Muscle of arm (tissue), 1 donor: ENCODE measurements at regions not wholly inside any gene's neighbourhood (a gene's known extent, or its start where the extent isn't known, plus 50 kb on each side); places are given as distances from the start of the nearest gene placed in this dataset.

Experiments used
- DNase-seq: peaks from one replicate; pipeline ENCODE4 v3.0.0-alpha.2; 2013

- no peak for DNase-seq
Measured at GRCh38 chr1:5525597-5526384, 466.4 kb downstream of the NPHP4 start.

GRCh38 chr1:5522531-5523145 is 469.6 kb downstream of the NPHP4 start:
- DNase-seq: no peak

- DNase-seq: no peak
Measured at GRCh38 chr1:5519366-5520135, 472.7 kb downstream of the NPHP4 start.

- no peak for DNase-seq
Measured at GRCh38 chr1:5516756-5517155, 475.5 kb downstream of the NPHP4 start.

- no peak for DNase-seq
Measured at GRCh38 chr1:5515501-5515900, 476.7 kb downstream of the NPHP4 start.

GRCh38 chr1:5514527-5515183 is 477.6 kb downstream of the NPHP4 start:
- peak; percentile 64 for DNase-seq

- no peak for DNase-seq
Measured at GRCh38 chr1:5513846-5514526, 478.2 kb downstream of the NPHP4 start.

- no peak for DNase-seq
Measured at GRCh38 chr1:5513179-5513578, 479.0 kb downstream of the NPHP4 start.

GRCh38 chr1:5511381-5512097 is 480.7 kb downstream of the NPHP4 start:
- no peak for DNase-seq

- DNase-seq: peak; percentile 48
Measured at GRCh38 chr1:5509664-5510452, 482.4 kb downstream of the NPHP4 start.

- DNase-seq: no peak
Measured at GRCh38 chr1:5508669-5509330, 483.4 kb downstream of the NPHP4 start.

GRCh38 chr1:5507340-5507739 is 484.9 kb downstream of the NPHP4 start:
- DNase-seq: no peak

GRCh38 chr1:5506634-5507033 is 485.6 kb downstream of the NPHP4 start:
- DNase-seq: no peak

GRCh38 chr1:5505944-5506343 is 486.3 kb downstream of the NPHP4 start:
- DNase-seq: no peak

- DNase-seq: no peak
Measured at GRCh38 chr1:5504364-5504740, 487.9 kb downstream of the NPHP4 start.

GRCh38 chr1:5503556-5504363 is 488.5 kb downstream of the NPHP4 start:
- no peak for DNase-seq

- no peak for DNase-seq
Measured at GRCh38 chr1:5502311-5503194, 489.7 kb downstream of the NPHP4 start.
